ENCODE measurements at regions not wholly inside any gene's neighbourhood (a gene's known extent, or its start where the extent isn't known, plus 50 kb on each side); places are given as distances from the start of the nearest gene placed in this dataset.

DNA sequence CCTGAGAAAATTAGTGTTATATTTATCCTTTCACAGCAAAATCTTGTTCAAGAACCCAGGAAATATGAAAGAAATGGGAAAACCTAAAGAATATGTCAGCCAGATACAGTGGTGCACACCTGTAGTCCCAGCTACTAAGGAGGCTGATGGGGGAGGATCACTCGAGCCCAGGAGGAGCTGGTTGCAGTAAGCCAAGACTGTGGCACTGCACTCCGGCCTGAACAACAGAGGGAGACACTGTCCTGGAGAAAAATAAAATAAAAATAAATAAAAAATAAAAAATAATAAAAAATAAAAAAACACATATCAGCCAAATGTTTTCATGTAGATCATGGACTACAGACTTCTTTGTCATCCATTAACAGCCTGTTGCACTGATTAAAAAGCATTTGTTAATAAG, 244.8 kb upstream of the KLHL1 start:
- no peak overlapping the region for H3K4me3 ChIP-seq
- H3K36me3 ChIP-seq, result no peaks in the 10 kb centered on the region
- intact Hi-C loops (cut with DNase I; ENCODE audit: low total_unique reads), result no loop called here
- WGBS, 2 donors (ENCODE audit: low coverage in 1 of 2), result 28 to 52% methylated on average over 2 of the region's 2 CpGs
- TF ChIP-seq, protein P1, sequence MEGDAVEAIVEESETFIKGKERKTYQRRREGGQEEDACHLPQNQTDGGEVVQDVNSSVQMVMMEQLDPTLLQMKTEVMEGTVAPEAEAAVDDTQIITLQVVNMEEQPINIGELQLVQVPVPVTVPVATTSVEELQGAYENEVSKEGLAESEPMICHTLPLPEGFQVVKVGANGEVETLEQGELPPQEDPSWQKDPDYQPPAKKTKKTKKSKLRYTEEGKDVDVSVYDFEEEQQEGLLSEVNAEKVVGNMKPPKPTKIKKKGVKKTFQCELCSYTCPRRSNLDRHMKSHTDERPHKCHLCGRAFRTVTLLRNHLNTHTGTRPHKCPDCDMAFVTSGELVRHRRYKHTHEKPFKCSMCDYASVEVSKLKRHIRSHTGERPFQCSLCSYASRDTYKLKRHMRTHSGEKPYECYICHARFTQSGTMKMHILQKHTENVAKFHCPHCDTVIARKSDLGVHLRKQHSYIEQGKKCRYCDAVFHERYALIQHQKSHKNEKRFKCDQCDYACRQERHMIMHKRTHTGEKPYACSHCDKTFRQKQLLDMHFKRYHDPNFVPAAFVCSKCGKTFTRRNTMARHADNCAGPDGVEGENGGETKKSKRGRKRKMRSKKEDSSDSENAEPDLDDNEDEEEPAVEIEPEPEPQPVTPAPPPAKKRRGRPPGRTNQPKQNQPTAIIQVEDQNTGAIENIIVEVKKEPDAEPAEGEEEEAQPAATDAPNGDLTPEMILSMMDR (IDR thresholded peaks at IDR 0.05), result peak in 3 of 5 experiments; percentile 12 to 16 (median 14)
- TF ChIP-seq POLR2A (IDR thresholded peaks at IDR 0.05) (no peak), EP300 (IDR thresholded peaks at IDR 0.05; ENCODE audit: low read depth) (no peak)
- no peak for DNase-seq
- H3K27me3 ChIP-seq, result no peaks in the 10 kb centered on the region
- H3K27ac ChIP-seq, result no peak overlapping the region
- in situ Hi-C loops (cut with MboI; ENCODE audit: low pct_ligation_motif_present in 1 of 4, low pct_unique_long_range_greater_than_20kb in 1 of 4, low sequenced_read_pairs in 3 of 4), result no loop called here
- H3K9me3 ChIP-seq, result no peaks in the 10 kb centered on the region
- no peaks in the 10 kb centered on the region for H3K4me1 ChIP-seq

DNA sequence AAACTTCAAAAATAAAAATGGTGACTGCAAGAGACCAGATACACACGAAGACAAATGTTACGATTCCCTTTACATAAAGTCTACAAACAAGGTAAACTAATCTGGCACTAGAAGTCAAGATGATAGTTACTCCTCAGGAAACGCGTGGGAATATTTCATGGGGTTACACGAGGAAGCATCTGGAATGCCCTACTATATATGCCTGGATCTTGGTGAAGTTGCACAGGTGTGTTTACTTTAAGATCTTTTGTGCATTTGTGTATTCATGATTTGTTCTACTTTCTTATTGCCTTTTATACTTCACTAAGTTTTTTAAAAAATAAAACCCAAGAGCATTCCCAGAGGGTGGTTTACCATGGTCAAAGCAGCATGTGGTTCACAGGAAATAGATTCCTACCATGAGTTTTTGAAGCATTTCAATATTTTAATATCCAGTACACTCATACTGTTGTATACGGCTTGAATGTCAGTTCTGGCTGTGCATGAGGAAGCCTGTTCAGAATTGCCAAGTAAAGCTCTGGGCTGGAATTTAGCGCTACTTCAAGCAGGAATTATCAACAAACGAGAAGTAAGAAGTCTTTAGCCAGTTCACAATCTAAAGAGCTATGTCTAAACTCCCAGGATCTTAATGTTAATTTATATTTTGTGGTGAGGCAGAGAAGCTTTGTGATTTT, 239.8 kb upstream of the KLHL1 start:
- H3K27me3 ChIP-seq, result no peaks in the 10 kb centered on the region
- no peaks in the 10 kb centered on the region for H3K9me3 ChIP-seq
- in situ Hi-C loops (cut with MboI; ENCODE audit: low pct_ligation_motif_present in 1 of 4, low pct_unique_long_range_greater_than_20kb in 1 of 4, low sequenced_read_pairs in 3 of 4), result loop anchor here in 2 of 4 donors (25.0 kb wide), 1 partner anchor 214 kb away; no protein-coding TSS in a partner anchor
- 68 to 74% methylated on average over 8 of the region's 8 CpGs for WGBS, 2 donors (ENCODE audit: low coverage in 1 of 2)
- H3K36me3 ChIP-seq, result no peaks in the 10 kb centered on the region
- no peak overlapping the region for H3K4me3 ChIP-seq
- no peaks in the 10 kb centered on the region for H3K4me1 ChIP-seq
- no peak overlapping the region for H3K27ac ChIP-seq
- intact Hi-C loops (cut with DNase I; ENCODE audit: low total_unique reads), result no loop called here
- no peak for DNase-seq
- TF ChIP-seq, protein P1 (IDR thresholded peaks at IDR 0.05), result no peak

DNA sequence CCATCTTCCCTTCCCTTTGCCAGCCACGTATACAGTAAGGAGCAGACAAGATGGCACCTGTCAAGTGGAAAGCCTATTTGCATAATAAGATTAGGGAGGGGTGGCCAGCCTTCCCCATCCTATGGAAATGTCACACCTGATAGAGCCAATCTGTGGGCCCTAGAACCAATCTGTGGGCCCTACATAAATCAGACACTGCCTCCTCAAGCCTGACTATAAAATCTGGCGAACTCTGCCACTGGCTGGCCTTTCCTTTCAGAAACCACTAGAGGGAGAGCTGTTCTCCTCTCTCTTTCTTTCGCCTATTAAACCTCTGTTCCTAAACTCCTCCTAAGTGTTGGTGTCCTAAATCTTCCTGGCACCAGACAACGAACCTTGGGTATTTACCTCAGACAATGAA, 231.5 kb upstream of the KLHL1 start:
- no peak for DNase-seq
- H3K27ac ChIP-seq, result no peak overlapping the region
- TF ChIP-seq POLR2AphosphoS5 (IDR thresholded peaks at IDR 0.05) (no peak), EP300 (IDR thresholded peaks at IDR 0.05; ENCODE audit: low read depth) (no peak), POLR2A (IDR thresholded peaks at IDR 0.05) (no peak)
- TF ChIP-seq, protein P1 (IDR thresholded peaks at IDR 0.05), result peak; percentile 32 to 56 (median 47)
- no peaks in the 10 kb centered on the region for H3K36me3 ChIP-seq
- no peaks in the 10 kb centered on the region for H3K27me3 ChIP-seq
- H3K9me3 ChIP-seq, result no peaks in the 10 kb centered on the region
- 39 to 42% methylated on average over 3 to 4 of the region's 4 CpGs for WGBS, 2 donors (ENCODE audit: low coverage in 1 of 2)
- H3K4me3 ChIP-seq, result no peak overlapping the region
- no peaks in the 10 kb centered on the region for H3K4me1 ChIP-seq
- in situ Hi-C loops (cut with MboI; ENCODE audit: low pct_ligation_motif_present in 1 of 4, low pct_unique_long_range_greater_than_20kb in 1 of 4, low sequenced_read_pairs in 3 of 4), result loop anchor here in 2 of 4 donors (25.0 kb wide), 1 partner anchor 223 kb away; no protein-coding TSS in a partner anchor
- intact Hi-C loops (cut with DNase I; ENCODE audit: low total_unique reads), result no loop called here

DNA sequence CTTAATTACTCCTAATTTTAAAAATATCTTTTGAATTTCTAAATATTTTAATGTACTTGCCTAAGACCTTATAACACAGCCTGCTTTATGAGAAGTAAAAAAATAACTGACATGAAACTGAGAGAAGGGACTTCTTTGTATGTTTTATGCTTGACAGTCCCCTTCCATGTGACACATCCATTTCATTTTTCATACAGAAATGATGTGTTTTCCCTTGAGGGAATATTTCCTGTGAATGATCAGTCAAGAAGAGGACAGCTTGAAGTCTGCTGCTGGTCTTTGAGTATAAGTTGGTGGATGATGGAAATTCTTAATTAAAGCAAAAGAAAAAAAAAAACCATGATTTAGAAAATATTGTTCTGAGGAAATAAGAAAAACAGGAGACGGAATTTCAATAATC, 230.4 kb upstream of the KLHL1 start:
- Histone ChIP-seq H3K27me3 (no peaks in the 10 kb centered on the region), H3K9me3 (no peaks in the 10 kb centered on the region), H3K4me3 (no peak overlapping the region), H3K36me3 (no peaks in the 10 kb centered on the region), H3K4me1 (no peaks in the 10 kb centered on the region), H3K27ac (no peak overlapping the region)
- intact Hi-C loops (cut with DNase I; ENCODE audit: low total_unique reads) (no loop called here), in situ Hi-C loops (cut with MboI; ENCODE audit: low pct_ligation_motif_present in 1 of 4, low pct_unique_long_range_greater_than_20kb in 1 of 4, low sequenced_read_pairs in 3 of 4) (loop anchor here in 2 of 4 donors (25.0 kb wide), 1 partner anchor 224 kb away; no protein-coding TSS in a partner anchor)
- TF ChIP-seq, protein P1 (IDR thresholded peaks at IDR 0.05), result no peak
- TF ChIP-seq POLR2AphosphoS5 (IDR thresholded peaks at IDR 0.05), result no peak
- TF ChIP-seq POLR2A (IDR thresholded peaks at IDR 0.05), result no peak
- TF ChIP-seq EP300 (IDR thresholded peaks at IDR 0.05; ENCODE audit: low read depth), result no peak
- 75% methylated on average over 1 of the region's 1 CpG for WGBS, 2 donors (ENCODE audit: low coverage in 1 of 2)
- no peak for DNase-seq
